Gastroesophageal sphincter (tissue), 4 donors: ENCODE measurements at regions not wholly inside any gene's neighbourhood (a gene's known extent, or its start where the extent isn't known, plus 50 kb on each side); places are given as distances from the start of the nearest gene placed in this dataset.

Source experiments
- ATAC-seq: fragments of 150-250 bp; one replicate; pipeline ENCODE4 v1.9.1; 2016; ENCODE audit warnings: mild to moderate bottlenecking, moderate library complexity
- H3K27ac ChIP-seq, 4 donors: fragments of 200-600 bp; sonication (generic) in 3 of 4; 1 replicate in 3 of 4; 2 replicates in 1 of 4; pipeline ENCODE4 v1.5.1; 2016 to 2019
- H3K27me3 ChIP-seq: fragments of 200-600 bp; sonication (generic); one replicate; pipeline ENCODE4 v1.5.1; 2019
- H3K36me3 ChIP-seq, 2 donors: fragments of 200-600 bp; sonication (generic); one replicate each; pipeline ENCODE4 v1.5.1; 2019; ENCODE audit warnings: control low read depth in 1 of 2
- H3K4me1 ChIP-seq, 3 donors: fragments of 200-600 bp; sonication (generic); 1 replicate in 2 of 3; 2 replicates in 1 of 3; pipeline ENCODE4 v1.5.1; 2016 to 2019; ENCODE audit warnings: control low read depth in 2 of 3
- H3K4me3 ChIP-seq, 2 donors: fragments of 200-600 bp; sonication (generic); one replicate each; pipeline ENCODE4 v1.5.1; 2019; ENCODE audit warnings: mild to moderate bottlenecking in 1 of 2, moderate library complexity in 1 of 2
- H3K9me3 ChIP-seq, 3 donors: fragments of 200-600 bp; sonication (generic); one replicate each; pipeline ENCODE4 v1.5.1; 2017 to 2019; ENCODE audit warnings: control low read depth in 2 of 3
- EP300 ChIP-seq: sonication (generic); formaldehyde crosslinking; IDR thresholded peaks from one replicate; pipeline ENCODE4 v1.6.1; 2017; ENCODE audit warnings: antibody characterized with exemption, mild to moderate bottlenecking
- POLR2A ChIP-seq, 2 donors: fragments of 450-650 bp; IDR thresholded peaks; one replicate each; pipeline ENCODE4 v1.6.1; 2017; ENCODE audit warnings: antibody characterized with exemption in 2 of 2, mild to moderate bottlenecking in 2 of 2, moderate library complexity in 1 of 2
- POLR2AphosphoS5 ChIP-seq: sonication (generic); formaldehyde crosslinking; IDR thresholded peaks from one replicate; pipeline ENCODE4 v1.6.1; 2017; ENCODE audit warnings: antibody characterized with exemption
- WGBS, 2 donors: methylation state at CpG; one replicate each; pipeline ENCODE4 v1.1.5; 2018; ENCODE audit warnings: low coverage in 1 of 2; 5-methylcytosine and 5-hydroxymethylcytosine counted together
- TF ChIP-seq, protein P1 (sequence below), 4 experiments: fragments of 200-600 bp in 2 of 4; fragments of 450-650 bp in 2 of 4; sonication (generic) in 1 of 4; IDR thresholded peaks; one replicate each; pipeline ENCODE4 v1.5.1; 2017 to 2019; ENCODE audit warnings: antibody characterized with exemption in 4 of 4, mild to moderate bottlenecking in 2 of 4, moderate library complexity in 2 of 4

DNA sequence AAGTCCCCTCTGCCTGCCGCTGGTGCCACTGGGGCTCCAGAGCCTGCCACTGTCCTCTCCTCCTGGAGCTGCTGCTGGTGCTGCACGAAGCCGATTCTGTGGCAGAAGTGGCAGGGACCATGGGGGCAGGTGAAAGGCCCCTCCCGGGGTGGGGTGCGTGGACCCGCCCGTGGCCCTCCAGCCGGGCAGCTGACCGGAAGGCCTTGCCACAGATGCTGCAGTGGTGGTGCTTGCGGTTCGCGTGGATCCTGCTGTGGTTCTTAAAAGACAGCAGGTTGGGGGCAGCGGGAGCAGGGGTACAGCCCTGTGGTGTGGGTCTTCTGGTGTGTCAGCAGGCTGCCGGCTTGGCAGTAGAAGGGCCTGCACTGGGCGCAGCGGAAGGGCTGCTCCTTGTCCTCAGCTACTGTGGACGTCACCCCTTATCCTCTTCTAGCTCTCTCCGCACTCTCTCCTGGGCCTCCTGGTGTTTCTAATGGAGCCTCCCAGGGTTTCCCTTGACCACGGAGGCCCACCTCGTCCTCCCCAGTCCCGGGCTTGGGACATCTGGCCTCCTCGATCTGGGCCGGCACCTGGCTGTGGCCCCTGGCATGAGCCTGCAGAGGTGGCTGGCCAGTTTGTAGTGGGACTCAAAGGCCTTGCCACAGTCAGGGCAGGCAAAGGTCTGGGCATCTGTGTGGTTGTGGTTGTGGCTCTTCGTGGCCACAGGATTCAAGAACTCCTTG, 380.4 kb downstream of the OLFM4 start:
- peaks cover 4% of the 10 kb centered on the region for H3K27me3 ChIP-seq
- WGBS, 2 donors, result 100% methylated on average over 1 of the region's 24 CpGs; no CpG with 5 or more reads in 1 of the 2 donors
- H3K4me3 ChIP-seq, result no peak overlapping the region
- H3K4me1 ChIP-seq, result no peaks in the 10 kb centered on the region
- no peaks in the 10 kb centered on the region for H3K9me3 ChIP-seq
- no peak for ATAC-seq
- TF ChIP-seq EP300, result no peak
- no peak for TF ChIP-seq POLR2AphosphoS5
- TF ChIP-seq, protein P1, sequence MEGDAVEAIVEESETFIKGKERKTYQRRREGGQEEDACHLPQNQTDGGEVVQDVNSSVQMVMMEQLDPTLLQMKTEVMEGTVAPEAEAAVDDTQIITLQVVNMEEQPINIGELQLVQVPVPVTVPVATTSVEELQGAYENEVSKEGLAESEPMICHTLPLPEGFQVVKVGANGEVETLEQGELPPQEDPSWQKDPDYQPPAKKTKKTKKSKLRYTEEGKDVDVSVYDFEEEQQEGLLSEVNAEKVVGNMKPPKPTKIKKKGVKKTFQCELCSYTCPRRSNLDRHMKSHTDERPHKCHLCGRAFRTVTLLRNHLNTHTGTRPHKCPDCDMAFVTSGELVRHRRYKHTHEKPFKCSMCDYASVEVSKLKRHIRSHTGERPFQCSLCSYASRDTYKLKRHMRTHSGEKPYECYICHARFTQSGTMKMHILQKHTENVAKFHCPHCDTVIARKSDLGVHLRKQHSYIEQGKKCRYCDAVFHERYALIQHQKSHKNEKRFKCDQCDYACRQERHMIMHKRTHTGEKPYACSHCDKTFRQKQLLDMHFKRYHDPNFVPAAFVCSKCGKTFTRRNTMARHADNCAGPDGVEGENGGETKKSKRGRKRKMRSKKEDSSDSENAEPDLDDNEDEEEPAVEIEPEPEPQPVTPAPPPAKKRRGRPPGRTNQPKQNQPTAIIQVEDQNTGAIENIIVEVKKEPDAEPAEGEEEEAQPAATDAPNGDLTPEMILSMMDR (IDR thresholded peaks at IDR 0.05), result no peak
- TF ChIP-seq POLR2A (IDR thresholded peaks at IDR 0.05), result no peak
- H3K36me3 ChIP-seq, result no peaks in the 10 kb centered on the region
- H3K27ac ChIP-seq, result no peak overlapping the region

DNA sequence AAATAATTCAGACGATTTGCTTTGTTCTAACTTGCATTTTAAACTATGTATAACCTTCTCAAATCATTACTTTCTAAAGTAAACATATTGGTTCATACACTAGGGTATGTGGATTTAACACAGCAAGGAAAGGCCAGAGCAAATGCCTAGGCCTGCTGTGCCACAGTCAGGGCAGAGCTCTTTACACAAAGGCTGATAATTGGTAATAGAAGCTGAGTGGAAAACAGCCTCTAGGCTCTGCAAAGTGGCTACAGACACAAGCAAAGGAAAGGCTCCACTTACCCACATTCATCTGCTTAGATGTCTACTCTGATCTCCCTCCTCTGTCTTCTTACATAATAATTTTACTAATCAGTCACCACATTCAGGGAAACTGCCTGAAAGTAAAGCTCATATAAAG, 382.9 kb downstream of the OLFM4 start:
- ATAC-seq, result no peak
- no peaks in the 10 kb centered on the region for H3K27me3 ChIP-seq
- H3K27ac ChIP-seq, result no peak overlapping the region
- WGBS, 2 donors, result 39 to 57% methylated on average over 1 of the region's 1 CpG
- no peaks in the 10 kb centered on the region for H3K9me3 ChIP-seq
- TF ChIP-seq, protein P1 (IDR thresholded peaks at IDR 0.05), result no peak
- TF ChIP-seq EP300 (no peak), POLR2AphosphoS5 (no peak), POLR2A (IDR thresholded peaks at IDR 0.05) (no peak)
- H3K36me3 ChIP-seq, result no peaks in the 10 kb centered on the region
- H3K4me1 ChIP-seq, result no peaks in the 10 kb centered on the region
- H3K4me3 ChIP-seq, result no peak overlapping the region

DNA sequence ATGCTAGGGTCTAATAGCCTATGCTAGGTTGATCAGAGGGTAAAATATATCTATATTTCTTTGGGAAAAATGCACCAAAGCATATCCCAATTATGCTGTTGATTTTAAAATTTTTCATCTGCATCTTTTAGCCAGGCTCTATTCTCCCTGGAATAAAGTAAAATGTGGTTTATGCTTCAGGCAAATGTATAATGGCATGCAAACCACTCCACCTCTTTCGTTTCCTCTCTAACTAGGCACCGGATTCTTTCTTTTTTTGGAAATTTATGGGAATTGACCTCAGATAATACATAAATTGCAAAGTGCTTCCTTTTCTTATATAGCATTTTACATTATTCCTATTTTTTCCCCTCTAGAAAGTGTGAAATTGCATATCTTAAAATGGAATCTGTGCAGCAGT, 386.5 kb downstream of the OLFM4 start:
- ATAC-seq, result no peak
- Histone ChIP-seq H3K27me3 (no peaks in the 10 kb centered on the region), H3K4me1 (no peaks in the 10 kb centered on the region), H3K9me3 (no peaks in the 10 kb centered on the region), H3K27ac (no peak overlapping the region), H3K4me3 (no peak overlapping the region), H3K36me3 (no peaks in the 10 kb centered on the region)
- 86% methylated on average over 2 of the region's 2 CpGs for WGBS, 2 donors
- TF ChIP-seq EP300 (no peak), POLR2A (IDR thresholded peaks at IDR 0.05) (no peak), POLR2AphosphoS5 (no peak)
- TF ChIP-seq, protein P1 (IDR thresholded peaks at IDR 0.05), result no peak

DNA sequence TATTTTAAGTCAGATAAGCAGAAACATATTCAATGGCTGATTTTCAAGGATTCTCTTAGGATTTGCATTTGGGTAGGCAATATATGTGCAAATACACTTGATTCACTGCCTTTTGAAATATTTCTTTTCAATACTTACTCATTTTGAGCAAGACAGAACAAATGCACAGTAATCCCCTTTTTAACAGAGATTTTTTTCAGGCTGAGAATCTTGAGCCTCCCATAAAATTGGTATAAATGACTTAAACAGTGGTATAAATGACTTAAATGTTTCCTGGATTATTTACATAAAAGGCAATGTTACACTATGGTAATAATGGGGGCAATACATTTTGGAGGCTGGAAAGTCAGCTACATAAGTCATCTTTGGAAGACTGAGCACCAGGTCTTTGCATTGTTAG, 389.0 kb downstream of the OLFM4 start:
- Histone ChIP-seq H3K9me3 (no peaks in the 10 kb centered on the region), H3K27me3 (no peaks in the 10 kb centered on the region), H3K4me3 (no peak overlapping the region), H3K36me3 (no peaks in the 10 kb centered on the region), H3K27ac (no peak overlapping the region), H3K4me1 (no peaks in the 10 kb centered on the region)
- TF ChIP-seq, protein P1 (IDR thresholded peaks at IDR 0.05), result no peak
- TF ChIP-seq EP300 (no peak), POLR2A (IDR thresholded peaks at IDR 0.05) (no peak), POLR2AphosphoS5 (no peak)
- ATAC-seq, result no peak

DNA sequence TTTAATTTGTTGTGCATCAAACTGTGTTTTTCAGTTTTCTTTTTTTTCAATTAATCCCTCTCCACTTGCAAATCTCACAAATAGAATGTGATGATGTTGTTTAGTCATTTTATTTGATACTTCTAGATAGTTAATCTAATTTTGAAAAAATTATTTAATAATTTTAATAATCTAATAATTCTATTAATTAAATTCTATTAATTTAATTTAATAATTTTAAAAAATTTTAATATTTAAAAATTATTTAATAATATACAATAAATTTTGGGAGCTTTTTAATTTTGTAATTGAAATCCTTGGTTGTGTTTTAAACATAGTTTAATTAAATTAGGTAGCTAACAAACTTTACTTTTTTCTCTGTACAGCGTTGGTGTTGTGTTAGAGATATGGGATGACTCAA, 393.8 kb downstream of the OLFM4 start:
- 73 to 77% methylated on average over 1 of the region's 1 CpG for WGBS, 2 donors

More for the DNA sequence above, 393.8 kb downstream of the OLFM4 start:
- Histone ChIP-seq H3K9me3 (no peaks in the 10 kb centered on the region), H3K36me3 (no peaks in the 10 kb centered on the region), H3K4me3 (no peak overlapping the region), H3K27ac (no peak overlapping the region), H3K4me1 (no peaks in the 10 kb centered on the region), H3K27me3 (no peaks in the 10 kb centered on the region)
- ATAC-seq, result no peak
- TF ChIP-seq, protein P1 (IDR thresholded peaks at IDR 0.05), result no peak
- TF ChIP-seq POLR2A (IDR thresholded peaks at IDR 0.05) (no peak), EP300 (no peak), POLR2AphosphoS5 (no peak)
